NK-92 treated with Interleukin-12 subunit alpha and Interleukin-12 subunit beta, amount 100 ng/mL, for 24 hours (cell line): ENCODE measurements at regions not wholly inside any gene's neighbourhood (a gene's known extent, or its start where the extent isn't known, plus 50 kb on each side); places are given as distances from the start of the nearest gene placed in this dataset.

Experiments
- DNase-seq: peaks from one replicate; lab custom pipeline; 2025; lab: John Stamatoyannopoulos, UW

GRCh38 chr10:110414548-110415309, 83.0 kb upstream of the DUSP5 start:
- DNase-seq: peak; percentile 93

GRCh38 chr10:110415809-110416208, 81.9 kb upstream of the DUSP5 start:
- DNase-seq: no peak

GRCh38 chr10:110416776-110417711, 80.7 kb upstream of the DUSP5 start:
- peak; percentile 67 for DNase-seq

GRCh38 chr10:110418218-110418617, 79.5 kb upstream of the DUSP5 start:
- DNase-seq: no peak

GRCh38 chr10:110419265-110419664, 78.4 kb upstream of the DUSP5 start:
- DNase-seq: no peak

- DNase-seq: no peak
Measured at GRCh38 chr10:110420401-110421193, 77.1 kb upstream of the DUSP5 start.

- no peak for DNase-seq
Measured at GRCh38 chr10:110421512-110422138, 76.1 kb upstream of the DUSP5 start.

GRCh38 chr10:110422548-110422947, 75.2 kb upstream of the DUSP5 start:
- peak; percentile 38 for DNase-seq

GRCh38 chr10:110423650-110424049, 74.1 kb upstream of the DUSP5 start:
- DNase-seq: no peak

- DNase-seq: peak; percentile 68
Measured at GRCh38 chr10:110425684-110426293, 71.9 kb upstream of the DUSP5 start.

- DNase-seq: no peak
Measured at GRCh38 chr10:110426294-110427181, 71.2 kb upstream of the DUSP5 start.

- no peak for DNase-seq
Measured at GRCh38 chr10:110429301-110429700, 68.4 kb upstream of the DUSP5 start.

GRCh38 chr10:110430340-110431273, 67.1 kb upstream of the DUSP5 start:
- no peak for DNase-seq

- no peak for DNase-seq
Measured at GRCh38 chr10:110431659-110432058, 66.0 kb upstream of the DUSP5 start.

- DNase-seq: peak; percentile 50
Measured at GRCh38 chr10:110432084-110432483, 65.6 kb upstream of the DUSP5 start.

- no peak for DNase-seq
Measured at GRCh38 chr10:110432814-110433565, 64.7 kb upstream of the DUSP5 start.

- no peak for DNase-seq
Measured at GRCh38 chr10:110433740-110434139, 64.0 kb upstream of the DUSP5 start.

GRCh38 chr10:110434489-110435096, 63.1 kb upstream of the DUSP5 start:
- no peak for DNase-seq
